Esophagus mucosa (tissue), 1 donor: ENCODE measurements at regions not wholly inside any gene's neighbourhood (a gene's known extent, or its start where the extent isn't known, plus 50 kb on each side); places are given as distances from the start of the nearest gene placed in this dataset.
A peak's percentile ranks its signal among the peaks of the same experiment; 100 is the strongest.

Source experiments
- ATAC-seq: fragments of 200-7000 bp; cut with Tn5 transposase; one replicate; pipeline ENCODE4 v1.9.1; 2020
- donor health status: DM: yes; HTN: yes; CAD: no.

DNA sequence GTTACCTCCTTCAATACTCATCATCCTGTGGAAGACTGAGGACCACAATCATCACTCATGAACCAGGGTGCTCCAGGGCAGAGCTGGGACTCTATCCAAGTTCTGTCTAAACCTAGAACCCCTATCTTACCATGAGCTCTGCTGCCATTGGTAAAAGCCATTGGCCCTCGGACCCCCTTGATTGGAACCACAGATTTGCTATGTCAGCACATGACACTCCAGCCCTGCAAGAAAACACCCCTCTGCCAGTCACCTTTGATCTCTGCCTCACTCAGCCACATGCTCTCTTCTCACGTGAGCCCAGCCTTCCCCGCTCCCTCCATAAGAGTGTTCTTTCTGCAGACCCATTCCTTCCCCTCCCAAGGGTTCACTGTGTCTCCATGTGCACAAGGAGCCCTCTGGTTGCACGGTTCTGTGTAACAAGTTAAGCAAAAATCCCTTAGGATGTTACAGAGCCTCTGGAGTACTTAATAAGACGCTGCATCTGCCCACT lies 468.8 kb upstream of the DYNLRB2 start:
- no peak for ATAC-seq

DNA sequence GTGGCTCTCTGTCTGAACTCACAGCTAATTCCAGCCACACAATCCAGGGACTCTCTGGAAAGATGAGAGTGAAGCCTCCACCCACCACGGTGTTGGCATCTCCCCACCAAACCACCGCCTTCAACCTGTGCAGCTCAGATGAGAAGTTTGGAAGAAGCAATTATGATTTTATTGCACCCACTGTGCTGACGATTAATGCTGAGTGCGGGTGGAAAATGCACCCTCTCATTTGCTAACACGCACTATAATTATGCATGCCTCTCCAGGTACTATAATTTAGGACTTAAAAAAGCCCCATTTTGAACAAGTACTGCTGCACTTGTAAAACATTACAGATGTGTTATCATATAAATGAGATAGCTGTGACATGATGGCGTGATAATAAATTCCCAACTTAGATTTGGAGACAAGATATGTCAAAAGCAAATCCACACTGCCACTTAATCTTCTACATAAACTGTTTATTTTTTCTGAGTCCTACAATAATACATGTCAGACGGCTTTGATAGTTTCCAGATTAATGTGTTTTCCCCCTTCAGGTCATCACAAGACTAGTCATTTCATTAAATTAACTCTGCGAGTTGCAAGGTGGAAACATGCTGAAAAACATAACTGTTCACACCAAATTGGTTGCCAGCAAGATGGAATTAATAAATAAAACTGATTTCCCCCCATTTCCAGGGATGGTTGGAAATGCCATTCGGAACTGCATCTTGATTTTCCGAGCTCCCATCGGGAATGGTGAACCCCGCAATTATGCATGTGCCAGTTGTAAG lies 466.5 kb upstream of the MAF start:
- ATAC-seq: peak; percentile 50

DNA sequence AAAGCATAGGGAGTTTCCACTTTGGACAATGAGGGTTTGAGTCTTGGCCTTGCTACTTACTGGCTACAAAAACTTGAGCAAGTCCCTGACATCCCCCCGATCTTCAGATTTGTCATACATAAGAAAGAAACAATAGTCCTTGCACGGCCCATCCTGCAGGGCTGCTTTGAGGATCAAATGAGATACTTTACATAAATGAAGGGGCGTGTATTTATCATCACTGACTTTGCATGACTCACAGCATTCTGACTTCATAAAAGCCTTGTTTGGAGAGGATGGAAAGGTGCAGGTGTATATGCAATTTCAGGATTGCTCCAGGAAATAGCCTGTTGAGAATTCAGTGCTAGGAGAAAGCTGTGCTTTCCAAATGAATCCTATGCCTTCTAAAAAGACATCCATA lies 465.0 kb upstream of the MAF start:
- ATAC-seq: peak; percentile 92

DNA sequence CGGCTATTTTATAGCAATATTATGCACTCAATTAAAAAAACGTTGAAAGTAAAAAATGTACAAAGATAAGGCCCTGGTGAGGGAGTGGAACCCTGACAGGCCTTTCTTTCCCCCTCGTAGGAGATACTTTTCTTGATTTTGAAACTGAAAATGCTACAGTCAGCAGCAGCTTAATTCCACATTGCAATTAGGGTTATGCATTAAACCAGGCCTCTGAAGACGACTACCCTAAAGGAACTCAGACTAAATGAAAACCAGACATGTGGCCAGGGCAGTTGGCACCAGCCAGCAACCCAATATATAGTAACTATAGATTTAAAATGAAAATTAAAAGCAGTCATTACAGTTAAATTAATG lies 463.2 kb upstream of the MAF start:
- ATAC-seq: no peak

DNA sequence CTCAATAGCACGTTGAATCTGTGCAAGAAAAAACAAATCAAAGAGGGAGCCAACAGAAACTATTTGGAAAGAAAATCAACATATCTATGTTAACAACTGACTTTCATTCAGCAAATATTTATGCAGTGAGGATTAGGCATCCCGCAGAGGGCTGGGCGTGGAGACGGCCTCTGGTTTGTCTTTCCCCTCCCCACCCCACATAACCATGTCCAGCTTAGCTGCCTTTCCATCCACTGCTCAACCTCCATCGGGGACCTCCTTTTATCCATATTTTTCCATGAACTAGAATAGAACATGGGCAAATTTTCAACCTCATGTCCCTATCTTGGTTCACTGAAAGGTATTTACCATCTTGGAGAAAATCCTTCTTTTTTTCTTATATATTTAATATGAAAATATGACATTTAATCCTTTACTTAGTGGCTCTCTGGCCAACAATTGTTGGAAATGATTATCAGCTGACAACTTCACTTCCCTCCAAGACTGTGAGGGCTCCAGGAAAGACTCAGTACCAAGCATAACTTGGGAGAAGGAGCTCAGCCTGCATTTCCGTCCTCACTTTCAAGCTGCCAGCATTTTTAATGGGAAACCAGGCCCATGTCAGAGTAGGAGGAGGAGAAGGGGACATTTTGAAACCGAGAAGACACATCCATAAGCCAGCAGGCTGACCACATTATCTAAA lies 462.6 kb upstream of the MAF start:
- no peak for ATAC-seq

DNA sequence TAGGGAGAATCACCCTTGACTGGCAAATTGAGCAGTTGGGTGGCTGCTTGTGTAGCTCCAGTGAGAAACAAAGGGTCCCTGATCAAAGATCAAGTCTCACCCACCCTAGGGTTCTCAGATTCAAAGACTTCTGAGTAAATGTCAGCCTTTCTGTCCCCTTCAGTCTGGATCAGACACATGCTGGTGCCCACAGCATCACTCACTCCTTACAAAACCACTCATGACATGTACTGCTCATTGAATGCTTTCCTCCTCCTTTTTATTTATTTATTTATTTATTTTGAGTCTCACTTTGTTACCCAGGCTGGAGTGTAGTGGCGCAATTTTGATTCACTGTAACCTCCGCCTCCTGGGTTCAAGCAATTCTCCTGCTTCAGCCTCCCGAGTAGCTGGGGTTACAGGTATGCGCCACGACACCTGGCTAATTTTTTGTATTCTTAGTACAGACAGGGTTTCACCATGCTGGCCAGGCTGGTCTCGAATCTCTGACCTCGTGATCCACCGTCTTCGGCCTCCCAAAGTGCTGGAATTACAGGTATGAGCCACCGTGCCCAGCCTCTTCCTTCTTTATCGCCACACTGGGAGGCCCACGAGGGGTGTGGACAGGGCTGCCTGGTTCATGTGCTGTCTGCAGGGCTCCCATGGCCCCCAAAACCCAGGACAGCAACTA lies 462.0 kb upstream of the MAF start:
- no peak for ATAC-seq

DNA sequence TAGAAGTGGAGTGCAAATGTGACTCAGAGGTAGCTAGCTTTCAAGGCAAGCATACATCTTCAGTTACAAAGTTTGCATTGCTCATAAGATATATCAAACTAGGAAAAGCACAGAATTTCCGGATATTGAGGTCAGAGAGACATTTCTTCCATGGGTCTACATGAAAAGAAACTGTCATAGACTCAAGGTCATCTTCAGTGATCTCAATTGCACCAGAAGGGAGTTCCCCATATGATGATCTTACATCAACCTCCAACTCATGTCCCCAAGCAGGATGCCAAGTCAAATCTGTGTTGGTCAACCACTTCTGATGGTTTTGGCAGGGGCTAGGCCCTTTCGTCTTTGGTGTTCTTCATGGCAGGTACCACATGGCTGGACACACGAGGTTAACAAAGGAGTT lies 459.9 kb upstream of the MAF start:
- no peak for ATAC-seq

DNA sequence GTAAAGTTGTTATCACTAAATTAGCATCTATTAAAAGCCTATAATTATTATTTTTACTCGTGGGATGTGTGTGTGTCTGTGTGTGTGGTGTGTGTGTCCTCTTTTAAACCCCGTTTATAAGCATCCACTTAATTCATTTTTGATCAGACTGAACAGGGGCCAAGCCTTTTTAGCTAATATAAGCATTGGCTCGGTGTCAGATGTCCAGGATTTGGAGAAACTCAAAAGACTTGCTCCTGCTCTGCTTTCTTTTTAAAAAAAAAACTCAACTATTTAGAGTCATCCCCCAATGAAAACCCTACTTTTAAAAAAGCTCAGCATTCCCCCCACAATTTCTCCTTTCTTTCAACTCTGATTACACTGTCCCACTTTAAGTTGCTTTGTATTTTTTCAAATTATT lies 459.3 kb upstream of the MAF start:
- no peak for ATAC-seq

DNA sequence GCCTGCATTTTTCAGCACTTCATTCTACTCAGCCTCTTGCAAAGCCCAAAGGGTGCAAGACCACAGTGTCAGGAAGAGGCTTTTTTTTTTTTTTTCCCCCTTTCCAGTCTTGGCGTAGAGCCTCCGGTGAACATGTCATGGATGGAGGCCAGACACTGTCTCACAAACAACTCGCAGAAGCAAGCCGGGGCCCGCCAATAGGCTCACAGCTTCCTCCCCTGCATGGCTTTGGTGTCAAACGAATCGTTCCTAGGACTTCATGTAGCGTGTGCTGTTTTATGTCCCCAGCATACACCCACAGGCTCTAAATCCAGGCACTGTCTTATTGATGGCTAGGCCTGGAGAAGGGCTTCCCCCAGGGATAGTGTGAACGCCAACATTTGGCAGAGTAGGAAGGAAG lies 457.7 kb upstream of the MAF start:
- ATAC-seq: peak; percentile 22

DNA sequence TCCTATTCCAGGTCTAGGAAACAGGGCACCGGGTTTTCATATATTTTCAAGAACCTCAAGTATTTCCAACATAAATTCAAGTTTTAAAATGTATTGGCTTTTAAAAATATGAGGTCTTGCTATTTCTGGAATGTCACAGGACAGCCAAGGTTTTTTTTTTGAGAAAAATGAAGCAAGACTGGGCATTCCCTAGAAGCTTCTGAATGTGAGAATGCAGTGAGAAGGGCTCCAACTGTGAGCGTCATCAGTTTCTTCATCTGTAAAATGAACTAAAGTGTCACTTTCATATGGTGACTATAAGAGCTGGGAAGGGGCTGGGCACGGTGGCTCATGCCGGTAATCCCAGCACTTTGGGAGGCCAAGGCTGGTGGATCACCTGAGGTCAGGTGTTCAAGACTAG lies 455.8 kb upstream of the MAF start:
- ATAC-seq: no peak

DNA sequence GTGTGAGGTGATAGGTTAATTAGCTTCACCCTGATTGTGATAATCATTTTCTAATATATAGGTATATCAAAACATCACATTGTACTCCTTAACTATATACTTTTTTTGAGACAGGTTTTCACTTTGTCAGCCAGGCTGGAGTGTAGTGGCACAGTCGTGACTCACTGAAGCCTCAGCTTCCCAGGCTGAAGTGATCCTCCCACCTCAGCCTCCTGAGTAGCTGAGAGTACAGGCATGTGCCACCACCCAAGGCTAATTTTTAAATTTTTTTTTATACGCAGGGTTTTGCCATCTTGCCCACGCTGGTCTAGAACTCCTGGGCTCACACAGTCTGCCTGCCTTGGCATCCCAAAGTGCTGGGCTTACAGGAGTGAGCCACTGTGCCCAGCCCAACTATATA lies 455.3 kb upstream of the MAF start:
- no peak for ATAC-seq

DNA sequence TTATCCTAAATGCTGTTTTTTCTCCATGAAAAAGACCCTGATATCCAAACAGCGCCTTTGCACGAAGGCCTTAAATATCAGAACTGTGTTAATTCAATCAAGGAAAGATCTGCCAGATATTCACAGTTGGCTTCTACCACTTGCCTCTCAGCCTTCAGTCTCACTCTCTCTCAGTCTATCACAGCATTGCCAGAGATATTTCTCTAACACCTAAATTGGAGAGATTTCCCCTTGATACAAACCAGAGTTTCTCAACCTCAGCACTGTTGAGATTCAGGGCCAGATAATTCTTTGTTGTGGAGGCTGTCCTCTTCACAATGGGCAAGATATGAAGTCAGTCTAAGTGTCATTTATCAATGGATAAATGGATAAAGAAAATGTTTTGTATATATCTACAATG lies 454.1 kb upstream of the MAF start:
- ATAC-seq: no peak

DNA sequence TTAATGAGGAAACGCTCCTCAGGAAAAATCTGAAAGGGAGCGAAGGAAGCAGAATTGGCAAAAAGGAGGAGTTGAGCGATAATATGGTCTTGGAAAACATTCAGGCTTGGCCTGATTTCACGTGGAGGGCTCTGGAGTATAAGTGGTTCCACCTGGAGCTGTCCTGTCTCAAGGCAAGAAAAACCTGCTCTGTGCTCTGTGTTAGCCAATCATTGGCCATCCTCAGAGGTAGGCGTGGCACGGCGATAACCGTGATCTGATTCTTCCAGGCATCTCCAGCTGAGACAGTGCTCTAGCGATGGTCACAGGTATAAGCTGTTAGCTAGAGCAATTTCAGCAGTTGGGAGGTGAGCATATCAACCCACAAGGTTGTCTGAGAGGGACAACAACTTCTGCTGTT lies 450.5 kb upstream of the MAF start:
- ATAC-seq: no peak

DNA sequence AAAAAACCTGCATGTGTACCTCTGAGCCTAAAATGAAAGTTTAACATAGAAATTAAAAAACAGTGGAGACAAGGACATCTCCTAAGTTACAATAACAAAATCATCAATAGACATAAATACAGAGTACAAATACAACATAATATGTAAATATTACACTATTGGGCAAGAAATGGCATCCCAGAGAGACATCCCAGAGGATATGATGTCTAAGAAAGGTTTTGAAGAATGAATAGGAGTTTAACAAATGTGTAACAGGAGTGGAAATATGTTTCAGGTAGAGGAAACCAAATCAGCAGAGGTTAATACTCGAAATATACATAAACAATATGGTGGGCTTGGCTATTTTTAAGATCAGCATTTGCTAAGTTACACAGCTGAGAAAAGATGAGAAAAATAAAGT lies 447.7 kb upstream of the MAF start:
- ATAC-seq: no peak

DNA sequence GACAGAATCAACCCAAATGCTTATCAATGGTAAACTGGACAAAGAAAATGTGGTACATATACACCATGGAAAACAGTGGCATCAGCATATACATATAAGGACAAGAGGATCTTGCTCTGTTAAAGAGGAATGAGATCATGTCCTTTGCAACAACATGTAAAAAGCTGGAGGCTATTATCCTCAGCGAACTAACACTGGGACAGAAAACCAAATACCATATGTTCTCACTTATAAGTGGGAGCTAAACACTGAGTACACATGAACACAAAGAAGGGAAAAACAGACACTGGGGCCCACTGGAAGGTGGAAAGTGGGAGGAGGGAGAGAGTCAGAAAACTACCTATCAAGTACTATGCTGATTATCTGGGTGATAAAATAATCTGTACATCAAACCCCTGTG lies 447.3 kb upstream of the MAF start:
- no peak for ATAC-seq

DNA sequence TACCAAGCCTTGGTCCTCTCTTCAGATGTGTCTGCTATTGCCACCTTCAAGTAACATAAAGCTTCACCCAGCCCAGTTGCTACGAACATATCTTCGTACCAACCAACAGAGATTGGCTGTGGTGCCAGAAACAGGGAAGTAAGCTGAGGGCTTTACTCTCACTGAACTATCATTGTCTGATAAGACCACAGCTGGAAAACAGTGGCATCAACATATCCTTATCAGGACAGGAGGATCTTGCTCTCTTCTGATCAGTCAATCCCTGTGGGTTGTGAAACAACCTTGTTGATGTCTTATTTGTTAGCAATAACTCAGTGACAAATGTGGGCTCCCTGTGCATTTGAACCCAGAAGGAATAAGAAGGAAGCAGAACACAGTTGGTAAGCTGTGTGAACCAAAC lies 446.3 kb upstream of the MAF start:
- no peak for ATAC-seq

DNA sequence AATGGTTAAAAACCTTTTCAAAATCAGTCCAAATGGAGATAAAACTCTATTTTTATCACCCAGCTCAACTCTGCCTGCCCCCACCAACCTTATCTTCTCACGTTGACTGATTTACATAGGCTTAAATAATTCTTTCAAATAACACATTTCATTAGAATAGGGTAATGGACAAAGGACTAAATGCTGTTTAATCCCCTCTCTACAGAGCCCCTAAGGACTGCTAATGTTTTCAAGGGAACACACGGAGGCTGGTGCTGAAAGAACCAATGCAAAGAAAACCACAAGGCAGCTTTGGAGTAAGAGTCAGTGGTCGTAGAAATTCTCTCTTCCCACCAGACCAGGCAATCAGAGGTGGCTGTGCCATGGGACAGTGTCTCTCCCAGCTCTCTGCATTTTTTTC lies 445.7 kb upstream of the MAF start:
- no peak for ATAC-seq

DNA sequence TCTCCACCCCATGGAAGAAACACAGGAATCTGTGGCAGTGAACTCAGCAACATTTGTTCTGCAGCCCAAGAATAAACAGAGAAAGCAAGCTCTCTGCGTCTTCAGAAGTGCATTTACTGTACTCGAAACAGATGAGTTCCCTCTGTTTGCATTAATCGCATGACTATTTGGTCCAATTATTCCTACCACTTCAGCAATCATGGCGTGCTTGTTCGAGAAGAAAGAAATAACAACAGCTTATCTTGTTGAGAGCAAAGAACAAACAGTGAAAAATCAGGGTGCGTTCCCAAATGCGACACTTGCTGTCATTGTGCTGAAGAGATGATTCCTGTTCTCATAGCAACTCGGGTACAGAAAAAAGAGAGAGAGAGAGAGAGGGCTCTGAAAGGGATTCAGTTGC lies 445.3 kb upstream of the MAF start:
- no peak for ATAC-seq

DNA sequence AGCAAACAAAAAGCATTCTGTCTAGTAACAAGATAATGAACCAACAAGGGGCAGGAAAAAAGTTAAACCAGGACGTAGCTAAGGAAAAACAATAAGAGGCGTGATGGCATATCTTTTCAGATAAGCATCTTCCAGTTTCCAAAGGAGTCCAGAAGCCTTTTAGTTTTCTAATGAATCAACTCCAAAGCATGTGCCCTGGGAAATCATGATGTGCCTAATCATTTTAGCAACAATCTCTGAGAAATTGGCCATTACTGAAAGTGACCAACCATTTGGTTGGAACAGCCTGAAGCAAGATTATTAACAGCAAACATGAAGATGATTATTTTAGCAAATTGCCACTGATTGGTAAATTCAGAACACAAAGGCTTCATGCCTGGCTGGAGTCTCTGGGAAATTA lies 440.9 kb upstream of the MAF start:
- ATAC-seq: no peak

DNA sequence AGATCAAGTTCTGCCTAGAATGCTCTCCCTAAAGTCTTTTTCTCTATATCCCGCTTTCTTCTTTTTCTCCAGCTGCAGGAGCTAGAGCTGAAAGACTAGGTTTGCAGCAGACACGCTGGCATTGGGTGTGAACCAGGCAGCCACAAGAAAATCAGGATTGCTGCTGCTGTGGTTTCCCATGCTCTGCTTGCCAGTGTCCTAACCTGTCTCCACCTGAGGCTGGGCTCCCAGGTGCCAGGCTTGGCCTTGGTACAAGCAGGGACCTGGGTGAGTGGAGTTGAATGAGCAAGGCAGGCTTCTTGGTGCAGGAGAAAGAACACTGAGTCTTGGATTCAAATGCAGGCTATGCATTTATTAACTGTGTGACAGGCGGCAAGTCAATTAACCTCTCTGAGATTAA lies 440.3 kb upstream of the MAF start:
- ATAC-seq: peak; percentile 92

DNA sequence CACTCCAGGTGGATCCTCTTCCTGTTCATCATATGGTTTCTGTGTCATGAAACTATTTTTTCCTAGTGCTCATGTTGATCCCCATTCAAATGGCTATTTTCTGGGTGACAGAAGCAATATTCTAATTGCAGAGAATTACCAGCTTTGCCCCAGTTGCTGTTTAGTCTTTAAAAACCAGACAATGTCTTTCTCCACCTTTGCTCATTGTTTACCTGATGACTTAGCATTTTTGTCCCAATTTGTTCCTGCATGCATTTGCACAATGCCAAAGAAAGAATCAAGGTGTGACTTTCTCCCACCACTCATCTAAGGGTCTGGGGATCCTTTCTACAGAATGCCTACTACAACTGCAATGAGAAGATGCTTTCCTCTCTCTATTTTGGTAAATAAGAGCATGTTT lies 439.9 kb upstream of the MAF start:
- ATAC-seq: no peak

DNA sequence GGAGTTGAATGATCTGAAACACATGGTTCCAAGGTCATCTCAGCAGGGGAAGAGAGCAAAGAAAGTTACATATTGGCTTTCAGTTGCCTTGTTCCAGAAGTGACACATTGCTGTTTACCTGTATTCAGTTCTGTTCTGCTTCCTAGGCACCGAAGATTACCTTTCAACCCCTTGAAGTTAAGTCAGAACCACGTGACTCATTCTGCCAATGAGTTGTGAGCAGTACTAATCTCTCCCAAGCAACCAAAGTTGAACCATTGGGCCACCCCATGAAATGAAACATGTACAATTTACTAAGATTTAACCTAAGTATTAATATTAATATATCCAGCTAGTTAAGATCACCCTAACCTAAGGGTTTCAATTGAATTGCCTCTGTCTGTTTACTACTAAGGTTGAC lies 439.2 kb upstream of the MAF start:
- ATAC-seq: peak; percentile 49

DNA sequence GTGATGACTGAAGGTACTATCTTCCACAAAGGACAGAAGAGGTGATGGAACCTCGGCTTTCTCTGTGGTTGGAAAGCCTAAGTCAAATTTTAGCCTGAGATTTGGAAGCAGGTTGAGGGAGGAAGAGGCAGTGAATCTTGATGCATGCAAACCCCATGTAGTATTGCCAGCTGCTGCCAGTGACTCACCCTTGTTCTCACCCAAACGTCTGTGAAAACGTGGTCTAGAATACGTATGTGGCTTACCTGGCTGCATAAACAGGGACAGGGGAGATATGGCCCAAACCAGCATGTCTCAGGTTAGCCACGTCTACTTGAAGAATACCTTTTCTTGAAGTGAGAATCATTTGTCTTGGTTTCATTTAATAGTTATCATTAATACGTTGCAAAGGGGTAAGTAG lies 438.0 kb upstream of the MAF start:
- ATAC-seq: no peak
